C4-2B (cell line): ENCODE measurements at regions not wholly inside any gene's neighbourhood (a gene's known extent, or its start where the extent isn't known, plus 50 kb on each side); places are given as distances from the start of the nearest gene placed in this dataset.

Source experiments
- H3K27ac ChIP-seq: fragments of 450-650 bp; 2 replicates; pipeline ENCODE4 v1.5.1; 2017
- ZFX ChIP-seq: fragments of 450-650 bp; IDR thresholded peaks from 2 replicates; pipeline ENCODE4 v1.6.1; 2017
- TF ChIP-seq, protein P1 (sequence below): fragments of 450-650 bp; conservative IDR thresholded peaks from 2 replicates; pipeline ENCODE4 v1.5.1; 2017; ENCODE audit warnings: mild to moderate bottlenecking

DNA sequence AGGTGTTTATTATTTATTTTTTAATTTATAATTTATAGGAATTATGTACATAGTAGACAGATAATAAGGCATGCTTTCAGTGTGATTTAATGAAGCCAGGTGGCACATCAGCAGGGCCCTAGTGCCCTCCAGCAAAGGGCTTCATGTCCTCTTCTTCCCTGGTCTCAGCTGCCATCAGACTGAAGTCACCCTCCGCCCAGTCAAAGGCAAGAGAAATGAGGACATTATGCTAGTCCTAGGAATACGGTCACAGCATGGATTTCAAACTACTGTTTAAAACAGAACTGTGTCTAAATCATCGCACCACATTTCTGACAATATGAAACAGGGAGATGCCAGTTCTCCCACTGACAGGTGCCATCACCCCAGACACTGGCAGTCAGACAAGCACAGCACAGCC lies 168.1 kb downstream of the SEC16B start:
- TF ChIP-seq, protein P1, sequence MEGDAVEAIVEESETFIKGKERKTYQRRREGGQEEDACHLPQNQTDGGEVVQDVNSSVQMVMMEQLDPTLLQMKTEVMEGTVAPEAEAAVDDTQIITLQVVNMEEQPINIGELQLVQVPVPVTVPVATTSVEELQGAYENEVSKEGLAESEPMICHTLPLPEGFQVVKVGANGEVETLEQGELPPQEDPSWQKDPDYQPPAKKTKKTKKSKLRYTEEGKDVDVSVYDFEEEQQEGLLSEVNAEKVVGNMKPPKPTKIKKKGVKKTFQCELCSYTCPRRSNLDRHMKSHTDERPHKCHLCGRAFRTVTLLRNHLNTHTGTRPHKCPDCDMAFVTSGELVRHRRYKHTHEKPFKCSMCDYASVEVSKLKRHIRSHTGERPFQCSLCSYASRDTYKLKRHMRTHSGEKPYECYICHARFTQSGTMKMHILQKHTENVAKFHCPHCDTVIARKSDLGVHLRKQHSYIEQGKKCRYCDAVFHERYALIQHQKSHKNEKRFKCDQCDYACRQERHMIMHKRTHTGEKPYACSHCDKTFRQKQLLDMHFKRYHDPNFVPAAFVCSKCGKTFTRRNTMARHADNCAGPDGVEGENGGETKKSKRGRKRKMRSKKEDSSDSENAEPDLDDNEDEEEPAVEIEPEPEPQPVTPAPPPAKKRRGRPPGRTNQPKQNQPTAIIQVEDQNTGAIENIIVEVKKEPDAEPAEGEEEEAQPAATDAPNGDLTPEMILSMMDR, result no peak
- TF ChIP-seq ZFX, result no peak
- no peak overlapping the region for H3K27ac ChIP-seq

DNA sequence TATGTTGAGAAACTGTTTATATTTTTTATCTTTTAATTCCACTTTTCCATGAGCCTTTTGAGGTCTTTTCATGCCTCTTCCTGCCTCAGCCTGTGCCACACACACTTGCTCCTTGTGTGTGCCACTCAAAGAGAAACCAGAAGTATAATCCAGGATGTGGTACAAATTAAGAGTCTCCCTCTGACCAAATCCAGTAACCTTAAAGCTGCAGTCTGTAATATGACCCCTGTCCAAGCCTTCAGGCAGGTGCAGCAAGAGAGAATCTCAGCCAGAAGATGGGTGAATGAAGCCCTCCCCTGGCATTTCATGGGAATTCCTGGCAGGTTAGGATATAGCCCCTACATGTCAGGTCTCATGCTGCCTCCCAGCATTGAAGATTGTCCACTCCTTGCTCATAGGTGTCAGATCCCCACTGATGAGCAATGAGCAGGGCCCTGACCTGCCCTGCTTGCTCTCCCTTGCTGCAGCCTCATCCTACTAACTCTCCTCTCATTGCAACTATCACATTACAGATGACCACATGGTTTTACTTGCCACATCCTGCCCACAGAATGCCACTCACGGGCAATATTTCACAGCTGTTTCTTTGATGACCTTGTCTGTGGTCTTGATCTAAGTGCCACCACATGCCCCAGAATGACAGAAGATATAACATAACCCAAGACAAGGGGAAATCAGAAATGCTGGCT lies 169.3 kb downstream of the SEC16B start:
- no peak overlapping the region for H3K27ac ChIP-seq
- TF ChIP-seq ZFX, result no peak
- TF ChIP-seq, protein P1, result no peak

DNA sequence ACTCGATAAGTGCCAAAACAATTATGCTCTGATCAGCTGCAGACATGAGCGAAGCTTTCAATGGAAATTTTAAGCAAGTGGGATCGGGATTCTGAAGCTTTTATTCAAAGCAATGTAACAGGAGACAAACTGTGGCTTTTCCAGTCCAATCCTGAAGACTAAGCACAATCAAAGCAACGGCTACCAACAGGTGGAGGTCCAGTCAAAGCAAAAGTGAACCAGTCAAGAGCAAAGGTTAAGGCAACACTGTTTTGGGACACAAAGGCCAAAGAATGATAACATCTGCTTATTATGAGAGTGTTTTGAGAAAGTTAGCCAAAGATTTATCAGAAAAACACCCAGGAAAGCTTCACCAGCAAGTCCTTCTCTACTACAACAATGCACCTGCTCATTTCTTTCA lies 170.1 kb downstream of the SEC16B start:
- TF ChIP-seq, protein P1, result no peak
- TF ChIP-seq ZFX, result no peak
- no peak overlapping the region for H3K27ac ChIP-seq

DNA sequence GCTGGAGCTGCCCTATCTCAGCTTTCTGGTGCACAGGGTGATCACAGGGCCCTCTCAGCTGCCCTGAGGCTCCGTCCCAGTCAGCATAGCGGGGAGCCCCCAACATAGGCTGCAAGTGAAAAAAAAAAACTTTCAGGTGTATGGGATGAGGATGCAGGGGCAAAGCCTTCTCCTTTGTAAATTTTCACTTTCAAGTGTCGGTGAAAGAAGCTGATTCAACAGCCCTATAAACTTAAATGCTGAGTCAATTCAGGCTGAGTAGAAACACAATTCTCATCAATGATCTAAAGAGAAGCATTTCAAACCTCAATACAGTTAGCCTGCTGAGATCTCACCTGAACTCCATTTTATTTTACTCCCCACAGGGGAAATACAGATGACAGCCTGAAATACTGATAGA lies 171.2 kb downstream of the SEC16B start:
- no peak for TF ChIP-seq ZFX
- TF ChIP-seq, protein P1, result no peak
- no peak overlapping the region for H3K27ac ChIP-seq

DNA sequence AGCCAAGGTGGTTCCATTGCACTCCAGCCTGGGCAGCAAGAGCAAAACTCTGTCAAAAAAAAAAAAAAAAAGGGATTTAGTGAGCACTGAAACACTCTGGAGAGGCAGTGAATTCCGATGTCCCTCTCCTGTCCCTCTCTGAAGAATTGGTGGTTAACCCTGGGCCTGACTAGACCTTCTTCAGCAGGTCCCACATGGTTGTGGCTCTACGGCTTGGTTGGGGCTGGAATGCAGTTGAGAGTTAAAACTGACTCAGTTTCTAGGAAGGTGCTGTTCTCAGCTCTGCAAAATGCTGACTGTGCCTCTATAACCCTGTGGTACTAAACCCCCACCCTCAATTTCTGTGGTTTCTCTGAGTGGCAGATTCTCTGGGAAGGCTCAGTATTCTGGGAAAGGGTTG lies 173.3 kb downstream of the SEC16B start:
- H3K27ac ChIP-seq, result no peak overlapping the region
- TF ChIP-seq, protein P1, result no peak
- TF ChIP-seq ZFX, result no peak

DNA sequence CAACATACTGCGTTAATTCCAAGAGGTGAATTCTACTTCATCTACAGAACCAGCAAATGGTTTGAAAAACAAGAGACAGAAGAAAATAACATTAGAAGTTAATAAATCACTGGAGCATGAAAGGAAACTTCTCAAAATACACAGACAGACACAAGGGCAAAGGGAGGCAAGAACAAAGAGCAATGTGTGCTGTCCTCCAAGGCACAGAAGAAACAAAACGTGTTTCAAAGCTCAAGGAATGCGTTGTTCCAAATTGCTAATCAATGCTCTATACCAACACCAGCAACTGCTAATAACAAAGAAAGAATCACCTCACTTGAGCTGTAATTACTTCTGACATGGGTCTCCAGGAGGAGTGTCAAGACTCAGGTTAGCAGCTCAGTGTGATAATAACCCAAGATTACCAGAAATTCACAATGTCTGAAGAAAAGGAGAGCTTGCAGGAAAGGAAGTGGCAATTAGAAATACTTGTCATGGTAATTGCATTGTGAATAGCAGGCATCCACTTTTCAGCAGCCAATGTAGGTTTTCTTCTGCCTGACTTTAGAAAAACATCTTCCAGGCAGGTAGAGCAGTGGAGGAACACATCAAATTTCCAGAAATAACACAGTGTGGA lies 175.4 kb downstream of the SEC16B start:
- H3K27ac ChIP-seq, result no peak overlapping the region
- no peak for TF ChIP-seq ZFX
- TF ChIP-seq, protein P1, result no peak

DNA sequence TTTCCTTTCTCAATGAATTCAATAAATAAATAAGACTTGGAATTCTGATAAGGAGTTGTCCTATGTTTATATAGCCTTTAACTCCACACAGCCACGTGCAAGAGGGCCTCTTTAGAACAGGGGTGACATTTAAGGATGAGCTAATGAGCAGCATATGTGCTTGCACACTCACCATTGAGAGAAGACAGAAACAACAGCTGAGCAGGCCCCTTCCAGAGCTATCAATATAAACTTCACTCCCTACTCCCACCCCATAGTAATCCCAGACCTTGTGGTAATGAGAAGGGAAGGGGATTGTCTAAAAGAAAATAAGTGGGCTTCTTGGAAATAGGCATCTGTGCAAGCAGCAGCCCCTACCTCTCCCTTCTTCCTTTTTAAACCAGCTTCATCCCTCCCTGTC lies 176.0 kb downstream of the SEC16B start:
- no peak overlapping the region for H3K27ac ChIP-seq
- TF ChIP-seq ZFX, result no peak
- TF ChIP-seq, protein P1, result no peak
